Liver (tissue), 8 donors: ENCODE measurements at regions not wholly inside any gene's neighbourhood (a gene's known extent, or its start where the extent isn't known, plus 50 kb on each side); places are given as distances from the start of the nearest gene placed in this dataset.
"Not testable (repeated sequence)": the region's sequence is repeated elsewhere in the genome, so short reads cannot be mapped to it uniquely, and the experiment has no call there.

Source experiments
- DNase-seq: peaks from one replicate; pipeline ENCODE4 v3.0.0-alpha.2; 2017; ENCODE audit warnings: low spot score
- H3K27ac ChIP-seq, 2 donors: one replicate each; pipeline ENCODE4 v1.7.0; 2013; ENCODE audit warnings: inconsistent platforms in 2 of 2, low read length in 2 of 2, control low read depth in 1 of 2, low read depth in 1 of 2, mild to moderate bottlenecking in 1 of 2
- H3K27me3 ChIP-seq, 4 donors: one replicate each; pipeline versions ENCODE4 v1.6.1 to v1.7.0; 2013; ENCODE audit warnings: low read length in 3 of 4, inconsistent platforms in 1 of 4, mild to moderate bottlenecking in 1 of 4, moderate library complexity in 1 of 4; ENCODE audit not compliant: control insufficient read depth in 4 of 4, insufficient read depth in 4 of 4
- H3K36me3 ChIP-seq, 4 donors: one replicate each; pipeline versions ENCODE4 v1.6.1 to v1.7.0; 2013; ENCODE audit warnings: low read length in 3 of 4, mild to moderate bottlenecking in 3 of 4, low read depth in 1 of 4, moderate library complexity in 1 of 4; ENCODE audit not compliant: control insufficient read depth in 4 of 4, insufficient read depth in 3 of 4
- H3K4me1 ChIP-seq, 4 donors: one replicate each; pipeline versions ENCODE4 v1.6.1 to v1.7.0; 2013; ENCODE audit warnings: low read length in 3 of 4, mild to moderate bottlenecking in 3 of 4, moderate library complexity in 1 of 4; ENCODE audit not compliant: control insufficient read depth in 4 of 4, insufficient read depth in 4 of 4
- H3K4me3 ChIP-seq, 3 donors: one replicate each; pipeline versions ENCODE4 v1.6.1 to v1.7.0; 2013; ENCODE audit warnings: low read length in 3 of 3, control low read depth in 1 of 3, low read depth in 1 of 3, mild to moderate bottlenecking in 1 of 3
- H3K9ac ChIP-seq, 2 donors: one replicate each; pipeline ENCODE4 v1.7.0; 2013; ENCODE audit warnings: low read length in 2 of 2, mild to moderate bottlenecking in 2 of 2, moderate library complexity in 2 of 2, control low read depth in 1 of 2, low read depth in 1 of 2
- H3K9me3 ChIP-seq, 4 donors: one replicate each; pipeline versions ENCODE4 v1.6.1 to v1.7.0; 2013; ENCODE audit warnings: low read length in 3 of 4; ENCODE audit not compliant: control insufficient read depth in 4 of 4
- EGR1 ChIP-seq, 2 donors: IDR thresholded peaks; 2 replicates each; pipeline ENCODE4 v1.6.1; 2016 to 2018; ENCODE audit warnings: antibody characterized with exemption in 2 of 2, low read depth in 2 of 2
- FOXA1 ChIP-seq: IDR thresholded peaks from 2 replicates; pipeline ENCODE4 v1.6.1; 2016; ENCODE audit warnings: antibody characterized with exemption
- FOXA2 ChIP-seq: IDR thresholded peaks from 2 replicates; pipeline ENCODE4 v1.6.1; 2016; ENCODE audit warnings: antibody characterized with exemption
- GABPA ChIP-seq, 2 donors: IDR thresholded peaks in 1 of 2; conservative IDR thresholded peaks in 1 of 2; 2 replicates each; pipeline ENCODE4 v1.6.1; 2016; ENCODE audit warnings: antibody characterized with exemption in 2 of 2, mild to moderate bottlenecking in 1 of 2, moderate library complexity in 1 of 2
- HNF4A ChIP-seq, 2 donors: conservative IDR thresholded peaks; 2 replicates each; pipeline ENCODE4 v1.6.1; 2016; ENCODE audit warnings: antibody characterized with exemption in 2 of 2, mild to moderate bottlenecking in 2 of 2
- HNF4G ChIP-seq: IDR thresholded peaks from 2 replicates; pipeline ENCODE4 v1.6.1; 2016; ENCODE audit warnings: antibody characterized with exemption
- JUND ChIP-seq, 2 donors: IDR thresholded peaks; 2 replicates each; pipeline ENCODE4 v1.6.1; 2016; ENCODE audit warnings: antibody characterized with exemption in 2 of 2
- NR2F2 ChIP-seq: IDR thresholded peaks from 2 replicates; pipeline ENCODE4 v1.6.1; 2016; ENCODE audit warnings: antibody characterized with exemption
- RAD21 ChIP-seq, 2 donors: IDR thresholded peaks; 2 replicates each; pipeline ENCODE4 v1.6.1; 2016; ENCODE audit warnings: antibody characterized with exemption in 2 of 2, mild to moderate bottlenecking in 2 of 2
- RXRA ChIP-seq, 2 donors: IDR thresholded peaks; 2 replicates each; pipeline ENCODE4 v1.6.1; 2017 to 2018; ENCODE audit warnings: antibody characterized with exemption in 2 of 2, mild to moderate bottlenecking in 1 of 2
- SP1 ChIP-seq: IDR thresholded peaks from 2 replicates; pipeline ENCODE4 v1.6.1; 2018; ENCODE audit warnings: antibody characterized with exemption, mild to moderate bottlenecking
- TAF1 ChIP-seq: conservative IDR thresholded peaks from 2 replicates; pipeline ENCODE4 v1.6.1; 2016; ENCODE audit warnings: antibody characterized with exemption, mild to moderate bottlenecking
- YY1 ChIP-seq: IDR thresholded peaks from 2 replicates; pipeline ENCODE4 v1.6.1; 2016; ENCODE audit warnings: antibody characterized with exemption, mild to moderate bottlenecking
- WGBS: extraction: QIAGEN DNeasy Blood & Tissue Kit; methylation state at CpG from one replicate; pipeline ENCODE4 v1.1.7; 2013; 5-methylcytosine and 5-hydroxymethylcytosine counted together
- TF ChIP-seq, protein P1 (sequence below): IDR thresholded peaks from 2 replicates; pipeline ENCODE4 v1.6.1; 2016; ENCODE audit warnings: antibody characterized with exemption
- TF ChIP-seq, protein P2 (sequence below): IDR thresholded peaks from 2 replicates; pipeline ENCODE4 v1.6.1; 2016; ENCODE audit warnings: antibody characterized with exemption
- TF ChIP-seq, protein P3 (sequence below): IDR thresholded peaks from 2 replicates; pipeline ENCODE4 v1.6.1; 2016; ENCODE audit warnings: antibody characterized with exemption, mild to moderate bottlenecking
- TF ChIP-seq, protein P4 (sequence below): fragments of 150-350 bp; IDR thresholded peaks from 2 replicates; pipeline ENCODE4 v1.5.1; 2017; ENCODE audit warnings: improper control_type of control experiment, low read depth, low read length; ENCODE audit not compliant: missing input control
- TF ChIP-seq, protein P5 (sequence below): IDR thresholded peaks from 2 replicates; pipeline ENCODE4 v1.6.1; 2016; ENCODE audit warnings: antibody characterized with exemption
- donor health status: healthy.
- donor health status: healthy.
- donor health status: healthy.
- donor health status: healthy.
- donor health status: healthy.

DNA sequence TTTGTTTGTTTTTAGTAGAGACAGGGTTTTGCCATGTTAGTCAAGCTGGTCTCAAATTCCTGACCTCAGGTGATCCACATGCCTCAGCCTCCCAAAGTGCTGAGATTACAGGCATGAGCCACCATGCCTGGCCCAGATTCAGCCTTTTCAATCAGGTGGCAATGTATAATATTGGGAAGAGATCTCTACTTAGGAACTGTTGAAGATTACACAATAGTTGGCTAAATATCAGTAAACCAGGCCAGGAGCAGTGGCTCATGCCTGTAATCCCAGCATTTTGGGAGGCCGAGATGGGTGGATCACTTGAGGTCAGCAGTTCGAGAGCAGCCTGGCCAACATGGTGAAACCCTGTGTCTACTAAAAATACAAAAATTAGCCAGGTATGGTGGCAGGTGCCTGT lies 101.1 kb upstream of the LOC128125822 start:
- DNase-seq, H3K9me3 ChIP-seq, H3K27me3 ChIP-seq, H3K36me3 ChIP-seq, H3K9ac ChIP-seq, H3K4me3 ChIP-seq: not testable (repeated sequence)
- Histone ChIP-seq H3K27ac (peak overlapping the region in 1 of 2 donors; percentile 23), H3K4me1 (peaks cover 2 to 18% (median 5%) of the 10 kb centered on the region in 4 donors)
- 34% methylated on average over 2 of the region's 2 CpGs for WGBS
- peak; percentile 20 to 31 for TF ChIP-seq HNF4A (conservative IDR thresholded peaks at IDR 0.05)
- TF ChIP-seq RXRA (IDR thresholded peaks at IDR 0.05), result peak; percentile 60 to 66
- peak; percentile 76 for TF ChIP-seq YY1
- TF ChIP-seq, protein P1, sequence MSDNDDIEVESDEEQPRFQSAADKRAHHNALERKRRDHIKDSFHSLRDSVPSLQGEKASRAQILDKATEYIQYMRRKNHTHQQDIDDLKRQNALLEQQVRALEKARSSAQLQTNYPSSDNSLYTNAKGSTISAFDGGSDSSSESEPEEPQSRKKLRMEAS, result peak; percentile 60
- TF ChIP-seq FOXA2, result peak; percentile 15
- peak; percentile 15 to 49 for TF ChIP-seq RAD21 (IDR thresholded peaks at IDR 0.05)
- peak in 1 of 2 donors; percentile 20 for TF ChIP-seq JUND (IDR thresholded peaks at IDR 0.05)
- TF ChIP-seq SP1, result peak; percentile 26
- TF ChIP-seq HNF4G, result peak; percentile 8

DNA sequence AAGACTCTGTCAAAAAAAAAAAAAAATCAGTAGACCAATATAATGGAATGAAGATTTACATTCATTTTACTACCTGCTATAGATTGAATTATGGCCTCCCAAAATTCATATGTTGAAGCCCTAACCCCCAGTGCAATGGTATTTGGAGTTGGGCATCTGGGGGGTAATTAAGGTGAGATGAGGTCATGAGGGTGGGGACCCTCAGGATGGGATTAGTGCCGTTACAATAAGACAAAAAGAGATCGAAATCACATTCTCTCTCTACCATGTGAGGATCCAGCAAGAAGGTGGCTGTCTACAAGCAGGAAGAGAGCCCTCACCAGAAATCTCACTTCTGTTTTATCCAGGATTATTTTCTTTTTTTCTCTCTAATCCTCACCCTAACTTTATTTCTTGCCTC lies 100.6 kb upstream of the LOC128125822 start:
- H3K27me3 ChIP-seq, result no peaks in the 10 kb centered on the region
- no peak overlapping the region for H3K4me3 ChIP-seq
- H3K27ac ChIP-seq, result peak overlapping the region in 1 of 2 donors; percentile 23
- no peak overlapping the region for H3K9ac ChIP-seq
- H3K9me3 ChIP-seq, result no peaks in the 10 kb centered on the region
- DNase-seq, result no peak
- H3K36me3 ChIP-seq, result no peaks in the 10 kb centered on the region
- H3K4me1 ChIP-seq, result peaks cover 2 to 23% (median 9%) of the 10 kb centered on the region in 4 donors
- TF ChIP-seq, protein P2, sequence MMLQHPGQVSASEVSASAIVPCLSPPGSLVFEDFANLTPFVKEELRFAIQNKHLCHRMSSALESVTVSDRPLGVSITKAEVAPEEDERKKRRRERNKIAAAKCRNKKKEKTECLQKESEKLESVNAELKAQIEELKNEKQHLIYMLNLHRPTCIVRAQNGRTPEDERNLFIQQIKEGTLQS, result no peak
- TF ChIP-seq FOXA2, result no peak
- TF ChIP-seq, protein P3, sequence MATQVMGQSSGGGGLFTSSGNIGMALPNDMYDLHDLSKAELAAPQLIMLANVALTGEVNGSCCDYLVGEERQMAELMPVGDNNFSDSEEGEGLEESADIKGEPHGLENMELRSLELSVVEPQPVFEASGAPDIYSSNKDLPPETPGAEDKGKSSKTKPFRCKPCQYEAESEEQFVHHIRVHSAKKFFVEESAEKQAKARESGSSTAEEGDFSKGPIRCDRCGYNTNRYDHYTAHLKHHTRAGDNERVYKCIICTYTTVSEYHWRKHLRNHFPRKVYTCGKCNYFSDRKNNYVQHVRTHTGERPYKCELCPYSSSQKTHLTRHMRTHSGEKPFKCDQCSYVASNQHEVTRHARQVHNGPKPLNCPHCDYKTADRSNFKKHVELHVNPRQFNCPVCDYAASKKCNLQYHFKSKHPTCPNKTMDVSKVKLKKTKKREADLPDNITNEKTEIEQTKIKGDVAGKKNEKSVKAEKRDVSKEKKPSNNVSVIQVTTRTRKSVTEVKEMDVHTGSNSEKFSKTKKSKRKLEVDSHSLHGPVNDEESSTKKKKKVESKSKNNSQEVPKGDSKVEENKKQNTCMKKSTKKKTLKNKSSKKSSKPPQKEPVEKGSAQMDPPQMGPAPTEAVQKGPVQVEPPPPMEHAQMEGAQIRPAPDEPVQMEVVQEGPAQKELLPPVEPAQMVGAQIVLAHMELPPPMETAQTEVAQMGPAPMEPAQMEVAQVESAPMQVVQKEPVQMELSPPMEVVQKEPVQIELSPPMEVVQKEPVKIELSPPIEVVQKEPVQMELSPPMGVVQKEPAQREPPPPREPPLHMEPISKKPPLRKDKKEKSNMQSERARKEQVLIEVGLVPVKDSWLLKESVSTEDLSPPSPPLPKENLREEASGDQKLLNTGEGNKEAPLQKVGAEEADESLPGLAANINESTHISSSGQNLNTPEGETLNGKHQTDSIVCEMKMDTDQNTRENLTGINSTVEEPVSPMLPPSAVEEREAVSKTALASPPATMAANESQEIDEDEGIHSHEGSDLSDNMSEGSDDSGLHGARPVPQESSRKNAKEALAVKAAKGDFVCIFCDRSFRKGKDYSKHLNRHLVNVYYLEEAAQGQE, result no peak
- TF ChIP-seq RXRA (IDR thresholded peaks at IDR 0.05), result no peak
- no peak for TF ChIP-seq EGR1 (IDR thresholded peaks at IDR 0.05; ENCODE audit: low read depth in 2 of 2)
- WGBS, result 92% methylated on average over 2 of the region's 2 CpGs

DNA sequence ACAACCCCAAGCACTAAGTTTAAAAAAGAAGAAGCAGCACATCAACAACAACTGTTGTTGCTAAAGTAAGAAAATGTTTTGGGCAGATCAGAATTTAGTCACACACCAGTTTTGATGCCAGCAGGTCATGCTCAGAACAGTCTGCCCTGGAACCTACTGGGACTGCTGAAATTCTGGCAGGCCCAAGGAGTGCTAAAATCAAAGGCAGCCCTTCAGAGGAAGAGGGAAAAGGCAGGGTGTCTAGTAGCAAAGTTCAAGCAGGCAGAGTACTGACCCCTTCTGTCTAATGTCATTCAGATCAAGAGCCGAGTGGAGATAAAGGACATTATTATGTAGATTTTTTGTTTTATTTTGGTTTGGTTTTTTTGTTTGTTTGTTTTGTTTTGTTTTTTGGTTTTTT lies 96.6 kb upstream of the LOC128125822 start:
- Histone ChIP-seq H3K4me3 (no peak overlapping the region), H3K9ac (peak overlapping the region in 1 of 2 donors; percentile 65), H3K36me3 (no peaks in the 10 kb centered on the region), H3K4me1 (peaks cover 3 to 20% (median 11%) of the 10 kb centered on the region in 4 donors), H3K27me3 (no peaks in the 10 kb centered on the region), H3K27ac (peak overlapping the region; percentile 78 to 82), H3K9me3 (no peaks in the 10 kb centered on the region)
- DNase-seq, result no peak
- WGBS, result 28% methylated on average over 1 of the region's 1 CpG
- peak; percentile 51 for TF ChIP-seq YY1
- no peak for TF ChIP-seq NR2F2
- no peak for TF ChIP-seq FOXA1
- peak in 1 of 2 donors; percentile 20 for TF ChIP-seq EGR1 (IDR thresholded peaks at IDR 0.05; ENCODE audit: low read depth in 2 of 2)
- no peak for TF ChIP-seq FOXA2
- peak; percentile 70 to 77 for TF ChIP-seq HNF4A (conservative IDR thresholded peaks at IDR 0.05)
- peak in 1 of 2 donors; percentile 39 for TF ChIP-seq RAD21 (IDR thresholded peaks at IDR 0.05)
- no peak for TF ChIP-seq TAF1
- TF ChIP-seq, protein P4, sequence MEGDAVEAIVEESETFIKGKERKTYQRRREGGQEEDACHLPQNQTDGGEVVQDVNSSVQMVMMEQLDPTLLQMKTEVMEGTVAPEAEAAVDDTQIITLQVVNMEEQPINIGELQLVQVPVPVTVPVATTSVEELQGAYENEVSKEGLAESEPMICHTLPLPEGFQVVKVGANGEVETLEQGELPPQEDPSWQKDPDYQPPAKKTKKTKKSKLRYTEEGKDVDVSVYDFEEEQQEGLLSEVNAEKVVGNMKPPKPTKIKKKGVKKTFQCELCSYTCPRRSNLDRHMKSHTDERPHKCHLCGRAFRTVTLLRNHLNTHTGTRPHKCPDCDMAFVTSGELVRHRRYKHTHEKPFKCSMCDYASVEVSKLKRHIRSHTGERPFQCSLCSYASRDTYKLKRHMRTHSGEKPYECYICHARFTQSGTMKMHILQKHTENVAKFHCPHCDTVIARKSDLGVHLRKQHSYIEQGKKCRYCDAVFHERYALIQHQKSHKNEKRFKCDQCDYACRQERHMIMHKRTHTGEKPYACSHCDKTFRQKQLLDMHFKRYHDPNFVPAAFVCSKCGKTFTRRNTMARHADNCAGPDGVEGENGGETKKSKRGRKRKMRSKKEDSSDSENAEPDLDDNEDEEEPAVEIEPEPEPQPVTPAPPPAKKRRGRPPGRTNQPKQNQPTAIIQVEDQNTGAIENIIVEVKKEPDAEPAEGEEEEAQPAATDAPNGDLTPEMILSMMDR, result no peak
- TF ChIP-seq, protein P5, sequence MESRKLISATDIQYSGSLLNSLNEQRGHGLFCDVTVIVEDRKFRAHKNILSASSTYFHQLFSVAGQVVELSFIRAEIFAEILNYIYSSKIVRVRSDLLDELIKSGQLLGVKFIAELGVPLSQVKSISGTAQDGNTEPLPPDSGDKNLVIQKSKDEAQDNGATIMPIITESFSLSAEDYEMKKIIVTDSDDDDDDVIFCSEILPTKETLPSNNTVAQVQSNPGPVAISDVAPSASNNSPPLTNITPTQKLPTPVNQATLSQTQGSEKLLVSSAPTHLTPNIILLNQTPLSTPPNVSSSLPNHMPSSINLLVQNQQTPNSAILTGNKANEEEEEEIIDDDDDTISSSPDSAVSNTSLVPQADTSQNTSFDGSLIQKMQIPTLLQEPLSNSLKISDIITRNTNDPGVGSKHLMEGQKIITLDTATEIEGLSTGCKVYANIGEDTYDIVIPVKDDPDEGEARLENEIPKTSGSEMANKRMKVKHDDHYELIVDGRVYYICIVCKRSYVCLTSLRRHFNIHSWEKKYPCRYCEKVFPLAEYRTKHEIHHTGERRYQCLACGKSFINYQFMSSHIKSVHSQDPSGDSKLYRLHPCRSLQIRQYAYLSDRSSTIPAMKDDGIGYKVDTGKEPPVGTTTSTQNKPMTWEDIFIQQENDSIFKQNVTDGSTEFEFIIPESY, result no peak
- no peak for TF ChIP-seq GABPA (IDR thresholded peaks at IDR 0.05 in 1 of 2, conservative IDR thresholded peaks at IDR 0.05 in 1 of 2)
- TF ChIP-seq RXRA (IDR thresholded peaks at IDR 0.05), result peak; percentile 73
